Anterior cingulate cortex (tissue), 58 donors: ENCODE measurements at regions not wholly inside any gene's neighbourhood (a gene's known extent, or its start where the extent isn't known, plus 50 kb on each side); places are given as distances from the start of the nearest gene placed in this dataset.

Source experiments
- DNase-seq, 58 donors: peaks; one replicate each; lab custom pipeline; 2025; lab: John Stamatoyannopoulos, UW

- no peak for DNase-seq
Measured at GRCh38 chr12:58186401-58186800, 245.0 kb downstream of the ATP23 start.

GRCh38 chr12:58186914-58187313, 245.5 kb downstream of the ATP23 start:
- DNase-seq, result no peak

- no peak for DNase-seq
Measured at GRCh38 chr12:58189030-58189429, 247.7 kb downstream of the ATP23 start.

GRCh38 chr12:58189893-58190292, 248.5 kb downstream of the ATP23 start:
- DNase-seq, result no peak

- DNase-seq, result no peak
Measured at GRCh38 chr12:58190618-58191017, 249.3 kb downstream of the ATP23 start.

- DNase-seq, result no peak
Measured at GRCh38 chr12:58196971-58197370, 255.6 kb downstream of the ATP23 start.

- no peak for DNase-seq
Measured at GRCh38 chr12:58202933-58203718, 261.8 kb downstream of the ATP23 start.

- no peak for DNase-seq
Measured at GRCh38 chr12:58204071-58204470, 262.7 kb downstream of the ATP23 start.

GRCh38 chr12:58206876-58207275, 265.5 kb downstream of the ATP23 start:
- DNase-seq, result no peak

- DNase-seq, result no peak
Measured at GRCh38 chr12:58211211-58211610, 269.8 kb downstream of the ATP23 start.

- no peak for DNase-seq
Measured at GRCh38 chr12:58217130-58217529, 275.8 kb downstream of the ATP23 start.

GRCh38 chr12:58224536-58225105, 283.3 kb downstream of the ATP23 start:
- peak in 1 of 58 donors; percentile 5 for DNase-seq

GRCh38 chr12:58225203-58225877, 284.0 kb downstream of the ATP23 start:
- no peak for DNase-seq

GRCh38 chr12:58233886-58234285, 292.5 kb downstream of the ATP23 start:
- no peak for DNase-seq

GRCh38 chr12:58238411-58238810, 297.0 kb downstream of the ATP23 start:
- no peak for DNase-seq

- DNase-seq, result no peak
Measured at GRCh38 chr12:58241099-58241498, 299.7 kb downstream of the ATP23 start.

- DNase-seq, result no peak
Measured at GRCh38 chr12:58242796-58243630, 301.6 kb downstream of the ATP23 start.

- DNase-seq, result no peak
Measured at GRCh38 chr12:58247633-58248032, 306.3 kb downstream of the ATP23 start.

GRCh38 chr12:58248599-58248998, 307.2 kb downstream of the ATP23 start:
- no peak for DNase-seq

GRCh38 chr12:58249610-58250009, 308.2 kb downstream of the ATP23 start:
- no peak for DNase-seq

GRCh38 chr12:58250077-58250476, 308.7 kb downstream of the ATP23 start:
- DNase-seq, result no peak
